HepG2 (cell line): ENCODE measurements at regions not wholly inside any gene's neighbourhood (a gene's known extent, or its start where the extent isn't known, plus 50 kb on each side); places are given as distances from the start of the nearest gene placed in this dataset.

Experiments
- HDAC1 ChIP-seq: sonication (generic); formaldehyde crosslinking; IDR thresholded peaks from 2 replicates; pipeline ENCODE4 v1.5.1; 2020; ENCODE audit warnings: mild to moderate bottlenecking, missing genetic modification reagents
- HOXA5 ChIP-seq: sonication (generic); formaldehyde crosslinking; IDR thresholded peaks from 2 replicates; pipeline ENCODE4 v1.4.0; 2020; ENCODE audit warnings: missing genetic modification reagents
- ZNF75D ChIP-seq: sonication (generic); formaldehyde crosslinking; IDR thresholded peaks from 2 replicates; pipeline ENCODE4 v1.8.1; 2023; ENCODE audit warnings: missing genetic modification reagents, mild to moderate bottlenecking, borderline replicate concordance
- TF ChIP-seq, protein P1 (sequence below): sonication (generic); formaldehyde crosslinking; IDR thresholded peaks from 2 replicates; pipeline ENCODE4 v1.8.0; 2022; ENCODE audit warnings: missing genetic modification reagents, mild to moderate bottlenecking, borderline replicate concordance
- TF ChIP-seq, protein P2 (sequence below), 2 experiments: fragments of 450-650 bp in 1 of 2; sonication (generic) in 1 of 2; formaldehyde crosslinking in 1 of 2; IDR thresholded peaks; 2 replicates each; pipeline versions ENCODE4 v1.6.1 to v1.8.0; 2016 to 2022; ENCODE audit warnings: antibody characterized with exemption in 1 of 2, mild to moderate bottlenecking in 1 of 2, missing genetic modification reagents in 1 of 2

DNA sequence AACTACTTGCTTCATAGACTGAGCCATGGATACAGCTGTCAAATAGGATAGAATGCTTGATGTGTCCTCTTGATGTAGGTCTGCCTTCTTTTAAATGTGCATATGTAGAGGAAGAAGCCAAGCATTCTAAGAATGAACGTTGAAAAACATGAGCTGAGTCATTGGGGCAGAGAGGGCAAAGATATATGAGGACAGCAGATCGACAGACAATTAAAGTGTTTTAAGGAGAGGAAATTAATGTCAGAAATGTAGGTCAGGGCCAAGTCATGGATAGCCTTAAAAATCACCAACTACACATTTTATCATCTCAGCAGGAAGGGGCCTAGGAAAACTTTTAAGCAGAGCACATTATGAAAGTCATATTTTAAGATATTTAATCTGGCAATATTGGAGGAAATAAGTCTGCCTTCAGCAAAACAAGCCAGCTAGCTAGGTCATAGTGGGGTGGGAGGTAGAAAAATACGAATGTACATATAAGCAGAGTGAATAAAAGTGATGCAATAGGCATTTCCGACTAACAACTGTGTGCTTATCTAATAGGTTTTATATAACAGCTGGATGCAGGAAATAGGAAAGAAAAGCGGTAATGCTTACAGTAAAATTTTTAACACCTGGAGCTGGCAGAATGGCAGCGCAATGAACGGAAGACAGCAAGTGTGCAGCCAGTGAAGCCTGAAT is 638.3 kb upstream of the TPK1 start (continued):
- TF ChIP-seq, protein P1, sequence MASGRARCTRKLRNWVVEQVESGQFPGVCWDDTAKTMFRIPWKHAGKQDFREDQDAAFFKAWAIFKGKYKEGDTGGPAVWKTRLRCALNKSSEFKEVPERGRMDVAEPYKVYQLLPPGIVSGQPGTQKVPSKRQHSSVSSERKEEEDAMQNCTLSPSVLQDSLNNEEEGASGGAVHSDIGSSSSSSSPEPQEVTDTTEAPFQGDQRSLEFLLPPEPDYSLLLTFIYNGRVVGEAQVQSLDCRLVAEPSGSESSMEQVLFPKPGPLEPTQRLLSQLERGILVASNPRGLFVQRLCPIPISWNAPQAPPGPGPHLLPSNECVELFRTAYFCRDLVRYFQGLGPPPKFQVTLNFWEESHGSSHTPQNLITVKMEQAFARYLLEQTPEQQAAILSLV (CRISPR knock-in tag) = no peak
- TF ChIP-seq ZNF75D (CRISPR knock-in tag) = no peak
- TF ChIP-seq HDAC1 = no peak
- TF ChIP-seq, protein P2, sequence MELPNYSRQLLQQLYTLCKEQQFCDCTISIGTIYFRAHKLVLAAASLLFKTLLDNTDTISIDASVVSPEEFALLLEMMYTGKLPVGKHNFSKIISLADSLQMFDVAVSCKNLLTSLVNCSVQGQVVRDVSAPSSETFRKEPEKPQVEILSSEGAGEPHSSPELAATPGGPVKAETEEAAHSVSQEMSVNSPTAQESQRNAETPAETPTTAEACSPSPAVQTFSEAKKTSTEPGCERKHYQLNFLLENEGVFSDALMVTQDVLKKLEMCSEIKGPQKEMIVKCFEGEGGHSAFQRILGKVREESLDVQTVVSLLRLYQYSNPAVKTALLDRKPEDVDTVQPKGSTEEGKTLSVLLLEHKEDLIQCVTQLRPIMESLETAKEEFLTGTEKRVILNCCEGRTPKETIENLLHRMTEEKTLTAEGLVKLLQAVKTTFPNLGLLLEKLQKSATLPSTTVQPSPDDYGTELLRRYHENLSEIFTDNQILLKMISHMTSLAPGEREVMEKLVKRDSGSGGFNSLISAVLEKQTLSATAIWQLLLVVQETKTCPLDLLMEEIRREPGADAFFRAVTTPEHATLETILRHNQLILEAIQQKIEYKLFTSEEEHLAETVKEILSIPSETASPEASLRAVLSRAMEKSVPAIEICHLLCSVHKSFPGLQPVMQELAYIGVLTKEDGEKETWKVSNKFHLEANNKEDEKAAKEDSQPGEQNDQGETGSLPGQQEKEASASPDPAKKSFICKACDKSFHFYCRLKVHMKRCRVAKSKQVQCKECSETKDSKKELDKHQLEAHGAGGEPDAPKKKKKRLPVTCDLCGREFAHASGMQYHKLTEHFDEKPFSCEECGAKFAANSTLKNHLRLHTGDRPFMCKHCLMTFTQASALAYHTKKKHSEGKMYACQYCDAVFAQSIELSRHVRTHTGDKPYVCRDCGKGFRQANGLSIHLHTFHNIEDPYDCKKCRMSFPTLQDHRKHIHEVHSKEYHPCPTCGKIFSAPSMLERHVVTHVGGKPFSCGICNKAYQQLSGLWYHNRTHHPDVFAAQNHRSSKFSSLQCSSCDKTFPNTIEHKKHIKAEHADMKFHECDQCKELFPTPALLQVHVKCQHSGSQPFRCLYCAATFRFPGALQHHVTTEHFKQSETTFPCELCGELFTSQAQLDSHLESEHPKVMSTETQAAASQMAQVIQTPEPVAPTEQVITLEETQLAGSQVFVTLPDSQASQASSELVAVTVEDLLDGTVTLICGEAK (IDR thresholded peaks at IDR 0.05) = no peak
- TF ChIP-seq, protein P2 (CRISPR knock-in tag; IDR thresholded peaks at IDR 0.05) = no peak
- TF ChIP-seq HOXA5 = no peak
